NB4 (cell line): ENCODE measurements at regions not wholly inside any gene's neighbourhood (a gene's known extent, or its start where the extent isn't known, plus 50 kb on each side); places are given as distances from the start of the nearest gene placed in this dataset.

Experiments used
- DNase-seq: peaks from one replicate; pipeline ENCODE4 v3.0.0; 2010; ENCODE audit warnings: low read depth
- H3K4me3 ChIP-seq: one replicate; pipeline ENCODE4 v1.5.1; 2011; ENCODE audit warnings: mild to moderate bottlenecking, low read depth, low read length, moderate library complexity
- CTCF ChIP-seq: IDR thresholded peaks from one replicate; pipeline ENCODE4 v1.5.1; 2012; ENCODE audit warnings: low read depth, low read length
- MAX ChIP-seq: IDR thresholded peaks from 2 replicates; pipeline ENCODE4 v1.6.1; 2011; ENCODE audit warnings: low read depth, low read length
- MYC ChIP-seq: IDR thresholded peaks from 2 replicates; pipeline ENCODE4 v1.6.1; 2011; ENCODE audit warnings: low read depth, low read length
- POLR2A ChIP-seq: IDR thresholded peaks from 2 replicates; pipeline ENCODE4 v1.6.1; 2011; ENCODE audit warnings: mild to moderate bottlenecking; ENCODE audit not compliant: insufficient read length; ENCODE audit errors: extremely low read depth

- no peak overlapping the region for H3K4me3 ChIP-seq
- TF ChIP-seq MYC (no peak), CTCF (no peak), POLR2A (no peak), MAX (no peak)
Measured at GRCh38 chr2:193581807-193582206, 1387.1 kb upstream of the TMEFF2 start.

GRCh38 chr2:193580176-193580950 is 1385.6 kb upstream of the TMEFF2 start:
- H3K4me3 ChIP-seq = no peak overlapping the region
- no peak for TF ChIP-seq CTCF
- DNase-seq = no peak

More at GRCh38 chr2:193581807-193582206, 1387.1 kb upstream of the TMEFF2 start:
- no peak for DNase-seq

- no peak for TF ChIP-seq MYC
- TF ChIP-seq POLR2A = no peak
- no peak for TF ChIP-seq CTCF
- no peak for TF ChIP-seq MAX
- no peak for DNase-seq
- H3K4me3 ChIP-seq = no peak overlapping the region
Measured at GRCh38 chr2:193566886-193567285, 1372.2 kb upstream of the TMEFF2 start.

- H3K4me3 ChIP-seq = no peak overlapping the region
- DNase-seq = no peak
- TF ChIP-seq CTCF (no peak), POLR2A (no peak), MYC (no peak), MAX (no peak)
Measured at GRCh38 chr2:193566276-193566675, 1371.5 kb upstream of the TMEFF2 start.

GRCh38 chr2:193562031-193562430 is 1367.3 kb upstream of the TMEFF2 start:
- H3K4me3 ChIP-seq = no peak overlapping the region
- DNase-seq = no peak
- no peak for TF ChIP-seq MAX
- TF ChIP-seq MYC = no peak
- no peak for TF ChIP-seq POLR2A
- TF ChIP-seq CTCF = no peak

GRCh38 chr2:193561054-193561453 is 1366.3 kb upstream of the TMEFF2 start:
- H3K4me3 ChIP-seq = no peak overlapping the region
- DNase-seq = no peak
- TF ChIP-seq POLR2A (no peak), CTCF (no peak), MAX (no peak), MYC (no peak)
